Esophagus muscularis mucosa (tissue), 4 donors: ENCODE measurements at regions not wholly inside any gene's neighbourhood (a gene's known extent, or its start where the extent isn't known, plus 50 kb on each side); places are given as distances from the start of the nearest gene placed in this dataset.

ENCODE experiments used
- DNase-seq: peaks from one replicate; pipeline ENCODE4 v3.0.0-alpha.2; 2017; ENCODE audit errors: extremely low spot score
- H3K27ac ChIP-seq, 4 donors: fragments of 200-600 bp; sonication (generic); replicated peaks in 1 of 4; 1 replicate in 3 of 4; 2 replicates in 1 of 4; pipeline ENCODE4 v1.5.1; 2016 to 2019; ENCODE audit warnings: mild to moderate bottlenecking in 1 of 4
- H3K27me3 ChIP-seq, 4 donors: fragments of 200-600 bp; sonication (generic); one replicate each; pipeline versions ENCODE4 v1.5.1 to v1.6.0; 2016 to 2019
- H3K36me3 ChIP-seq, 4 donors: fragments of 200-600 bp; sonication (generic); one replicate each; pipeline ENCODE4 v1.5.1; 2016 to 2019
- H3K4me1 ChIP-seq, 4 donors: fragments of 200-600 bp; sonication (generic); one replicate each; pipeline ENCODE4 v1.5.1; 2016 to 2019
- H3K4me3 ChIP-seq, 4 donors: fragments of 200-600 bp; sonication (generic); 1 replicate in 2 of 4; 2 replicates in 2 of 4; pipeline ENCODE4 v1.5.1; 2016 to 2019; ENCODE audit warnings: mild to moderate bottlenecking in 4 of 4, moderate library complexity in 1 of 4
- H3K9me3 ChIP-seq, 4 donors: fragments of 200-600 bp; sonication (generic); 1 replicate in 3 of 4; 2 replicates in 1 of 4; pipeline ENCODE4 v1.5.1; 2016 to 2019
- CTCF ChIP-seq, 3 experiments: fragments of 200-600 bp in 2 of 3; fragments of 450-650 bp in 1 of 3; sonication (generic) in 2 of 3; IDR thresholded peaks; one replicate each; pipeline ENCODE4 v1.5.1; 2017 to 2019; ENCODE audit warnings: antibody characterized with exemption in 3 of 3, mild to moderate bottlenecking in 2 of 3, moderate library complexity in 1 of 3
- EP300 ChIP-seq: sonication (generic); formaldehyde crosslinking; IDR thresholded peaks from one replicate; pipeline ENCODE4 v1.6.1; 2017; ENCODE audit warnings: antibody characterized with exemption
- POLR2A ChIP-seq: fragments of 450-650 bp; IDR thresholded peaks from one replicate; pipeline ENCODE4 v1.6.1; 2017; ENCODE audit warnings: antibody characterized with exemption, moderate library complexity, mild to moderate bottlenecking, low read depth
- POLR2AphosphoS5 ChIP-seq, 2 donors: sonication (generic); formaldehyde crosslinking; IDR thresholded peaks; one replicate each; pipeline ENCODE4 v1.6.1; 2017; ENCODE audit warnings: antibody characterized with exemption in 2 of 2
- WGBS: methylation state at CpG from one replicate; pipeline ENCODE4 v1.1.5; 2018; 5-methylcytosine and 5-hydroxymethylcytosine counted together
- intact Hi-C: fragments of 100-400 bp; cut with DNase I; formaldehyde crosslinking; loops from one replicate; pipeline ENCODE4 v1.15.1; 2023

GRCh38 chr14:23863836-23864235 lies 89.7 kb upstream of the DHRS4 start:
- H3K9me3 ChIP-seq: no peaks in the 10 kb centered on the region
- H3K4me1 ChIP-seq: peaks cover 0 to 4% (median 0%) of the 10 kb centered on the region in 4 donors
- no peak overlapping the region for H3K27ac ChIP-seq
- no peak for DNase-seq
- 100% methylated on average over 1 of the region's 1 CpG for WGBS
- H3K4me3 ChIP-seq: no peak overlapping the region
- H3K36me3 ChIP-seq: no peaks in the 10 kb centered on the region
- no peaks in the 10 kb centered on the region for H3K27me3 ChIP-seq
- intact Hi-C loops: no loop called here
- TF ChIP-seq POLR2A (no peak), POLR2AphosphoS5 (IDR thresholded peaks at IDR 0.05) (no peak), CTCF (IDR thresholded peaks at IDR 0.05) (no peak), EP300 (no peak)

GRCh38 chr14:23864259-23864658 lies 89.3 kb upstream of the DHRS4 start:
- intact Hi-C loops: no loop called here
- no peaks in the 10 kb centered on the region for H3K9me3 ChIP-seq
- H3K36me3 ChIP-seq: no peaks in the 10 kb centered on the region
- H3K4me3 ChIP-seq: no peak overlapping the region
- WGBS: 78% methylated on average over 2 of the region's 2 CpGs
- H3K27me3 ChIP-seq: no peaks in the 10 kb centered on the region
- no peak overlapping the region for H3K27ac ChIP-seq
- TF ChIP-seq POLR2A (no peak), POLR2AphosphoS5 (IDR thresholded peaks at IDR 0.05) (no peak), EP300 (no peak), CTCF (IDR thresholded peaks at IDR 0.05) (no peak)
- H3K4me1 ChIP-seq: peaks cover 0 to 4% (median 0%) of the 10 kb centered on the region in 4 donors
- DNase-seq: no peak

DNA sequence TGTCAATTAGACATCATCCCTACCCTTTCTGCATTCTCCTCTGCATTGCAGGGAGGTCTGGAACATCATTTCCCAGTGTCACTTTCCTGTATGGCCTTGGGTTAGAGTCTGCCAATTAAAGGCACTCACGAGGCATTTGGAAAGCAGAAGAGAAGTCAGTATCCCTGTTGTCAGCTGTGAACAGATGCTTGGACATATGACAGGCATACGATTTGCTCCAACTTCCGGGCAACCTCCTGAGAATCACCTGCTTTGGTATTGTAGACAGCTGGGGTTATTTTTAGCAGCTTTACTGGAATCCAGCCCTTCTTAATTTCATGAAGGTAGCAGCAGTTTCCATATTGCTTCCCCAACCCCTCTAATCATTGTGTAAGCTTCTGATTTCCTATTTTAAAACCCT lies 88.7 kb upstream of the DHRS4 start:
- Histone ChIP-seq H3K4me3 (no peak overlapping the region), H3K27ac (no peak overlapping the region), H3K27me3 (no peaks in the 10 kb centered on the region), H3K36me3 (no peaks in the 10 kb centered on the region), H3K4me1 (peaks cover 0 to 4% (median 0%) of the 10 kb centered on the region in 4 donors), H3K9me3 (no peaks in the 10 kb centered on the region)
- intact Hi-C loops: no loop called here
- no peak for DNase-seq
- WGBS: 36% methylated on average over 3 of the region's 3 CpGs
- TF ChIP-seq EP300: no peak
- no peak for TF ChIP-seq CTCF (IDR thresholded peaks at IDR 0.05)
- no peak for TF ChIP-seq POLR2AphosphoS5 (IDR thresholded peaks at IDR 0.05)
- TF ChIP-seq POLR2A: no peak

- Histone ChIP-seq H3K36me3 (no peaks in the 10 kb centered on the region), H3K4me1 (peaks cover 0 to 4% (median 0%) of the 10 kb centered on the region in 4 donors), H3K27me3 (no peaks in the 10 kb centered on the region), H3K4me3 (no peak overlapping the region), H3K9me3 (no peaks in the 10 kb centered on the region), H3K27ac (no peak overlapping the region)
- intact Hi-C loops: no loop called here
- TF ChIP-seq POLR2AphosphoS5 (IDR thresholded peaks at IDR 0.05): no peak
- no peak for TF ChIP-seq POLR2A
- no peak for TF ChIP-seq EP300
- TF ChIP-seq CTCF (IDR thresholded peaks at IDR 0.05): no peak
- DNase-seq: no peak
- WGBS: 50% methylated on average over 2 of the region's 2 CpGs
Observed at GRCh38 chr14:23865502-23865901, 88.1 kb upstream of the DHRS4 start.

DNA sequence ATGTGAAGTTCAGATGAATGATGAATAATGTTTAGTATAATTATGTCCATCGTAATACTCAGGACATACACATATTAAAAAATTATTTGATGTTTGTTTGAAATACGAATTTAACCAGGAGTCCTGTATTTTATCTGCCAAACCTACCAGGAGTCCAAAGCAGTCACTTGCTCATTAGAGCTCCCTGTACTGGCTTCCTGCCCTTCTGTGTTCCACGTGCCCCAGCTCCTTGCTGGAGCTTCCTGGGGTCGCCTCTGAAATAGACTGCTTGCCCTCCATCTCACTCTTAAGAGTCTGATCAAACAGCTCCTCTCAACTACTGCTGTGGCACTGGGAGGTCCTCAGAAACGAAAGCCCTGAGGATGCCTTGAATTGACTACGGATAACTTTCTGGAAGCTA lies 87.3 kb upstream of the DHRS4 start:
- intact Hi-C loops: no loop called here
- DNase-seq: no peak
- Histone ChIP-seq H3K27ac (no peak overlapping the region), H3K9me3 (no peaks in the 10 kb centered on the region), H3K27me3 (no peaks in the 10 kb centered on the region), H3K36me3 (no peaks in the 10 kb centered on the region), H3K4me1 (peaks cover 0 to 4% (median 0%) of the 10 kb centered on the region in 4 donors), H3K4me3 (no peak overlapping the region)
- TF ChIP-seq POLR2A (no peak), POLR2AphosphoS5 (IDR thresholded peaks at IDR 0.05) (no peak), EP300 (no peak), CTCF (IDR thresholded peaks at IDR 0.05) (no peak)
- 58% methylated on average over 5 of the region's 6 CpGs for WGBS
